Left ventricle myocardium inferior (tissue), 1 donor: ENCODE measurements at regions not wholly inside any gene's neighbourhood (a gene's known extent, or its start where the extent isn't known, plus 50 kb on each side); places are given as distances from the start of the nearest gene placed in this dataset.
"Not testable (repeated sequence)": the region's sequence is repeated elsewhere in the genome, so short reads cannot be mapped to it uniquely, and the experiment has no call there.

Experiments used
- DNase-seq: peaks from one replicate; pipeline ENCODE4 v3.0.0-alpha.2; 2020
- H3K27ac ChIP-seq: fragments of 200-600 bp; replicated peaks from 2 replicates; pipeline ENCODE4 v1.8.0; 2021
- H3K27me3 ChIP-seq: fragments of 200-600 bp; 2 replicates; pipeline ENCODE4 v1.8.0; 2021; ENCODE audit warnings: low read depth
- H3K36me3 ChIP-seq: fragments of 200-600 bp; 2 replicates; pipeline ENCODE4 v1.8.0; 2021
- H3K4me1 ChIP-seq: fragments of 200-600 bp; 2 replicates; pipeline ENCODE4 v1.8.0; 2021
- H3K4me3 ChIP-seq: fragments of 200-600 bp; 2 replicates; pipeline ENCODE4 v1.8.0; 2021; ENCODE audit warnings: mild to moderate bottlenecking, moderate library complexity
- H3K9me3 ChIP-seq: fragments of 200-600 bp; replicated peaks from 2 replicates; pipeline ENCODE4 v1.8.0; 2021
- intact Hi-C: fragments of 100-400 bp; cut with micrococcal nuclease; formaldehyde crosslinking; loops from one replicate; pipeline ENCODE4 v1.11.0; 2022
- TF ChIP-seq, protein P1 (sequence below): fragments of 200-600 bp; IDR thresholded peaks from 2 replicates; pipeline ENCODE4 v1.8.0; 2021; ENCODE audit warnings: antibody characterized with exemption, mild to moderate bottlenecking, borderline replicate concordance
- donor health status: DM: no; HTN: yes; CAD: no; lungs with severe emphysema.

GRCh38 chr12:60577607-60578006, 981.8 kb downstream of the SLC16A7 start:
- intact Hi-C loops, result no loop called here
- TF ChIP-seq, protein P1, sequence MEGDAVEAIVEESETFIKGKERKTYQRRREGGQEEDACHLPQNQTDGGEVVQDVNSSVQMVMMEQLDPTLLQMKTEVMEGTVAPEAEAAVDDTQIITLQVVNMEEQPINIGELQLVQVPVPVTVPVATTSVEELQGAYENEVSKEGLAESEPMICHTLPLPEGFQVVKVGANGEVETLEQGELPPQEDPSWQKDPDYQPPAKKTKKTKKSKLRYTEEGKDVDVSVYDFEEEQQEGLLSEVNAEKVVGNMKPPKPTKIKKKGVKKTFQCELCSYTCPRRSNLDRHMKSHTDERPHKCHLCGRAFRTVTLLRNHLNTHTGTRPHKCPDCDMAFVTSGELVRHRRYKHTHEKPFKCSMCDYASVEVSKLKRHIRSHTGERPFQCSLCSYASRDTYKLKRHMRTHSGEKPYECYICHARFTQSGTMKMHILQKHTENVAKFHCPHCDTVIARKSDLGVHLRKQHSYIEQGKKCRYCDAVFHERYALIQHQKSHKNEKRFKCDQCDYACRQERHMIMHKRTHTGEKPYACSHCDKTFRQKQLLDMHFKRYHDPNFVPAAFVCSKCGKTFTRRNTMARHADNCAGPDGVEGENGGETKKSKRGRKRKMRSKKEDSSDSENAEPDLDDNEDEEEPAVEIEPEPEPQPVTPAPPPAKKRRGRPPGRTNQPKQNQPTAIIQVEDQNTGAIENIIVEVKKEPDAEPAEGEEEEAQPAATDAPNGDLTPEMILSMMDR, result no peak
- Histone ChIP-seq H3K4me1 (no peaks in the 10 kb centered on the region), H3K4me3 (no peak overlapping the region), H3K27me3 (no peaks in the 10 kb centered on the region), H3K27ac (no peak overlapping the region), H3K36me3 (no peaks in the 10 kb centered on the region), H3K9me3 (no peaks in the 10 kb centered on the region)
- no peak for DNase-seq

DNA sequence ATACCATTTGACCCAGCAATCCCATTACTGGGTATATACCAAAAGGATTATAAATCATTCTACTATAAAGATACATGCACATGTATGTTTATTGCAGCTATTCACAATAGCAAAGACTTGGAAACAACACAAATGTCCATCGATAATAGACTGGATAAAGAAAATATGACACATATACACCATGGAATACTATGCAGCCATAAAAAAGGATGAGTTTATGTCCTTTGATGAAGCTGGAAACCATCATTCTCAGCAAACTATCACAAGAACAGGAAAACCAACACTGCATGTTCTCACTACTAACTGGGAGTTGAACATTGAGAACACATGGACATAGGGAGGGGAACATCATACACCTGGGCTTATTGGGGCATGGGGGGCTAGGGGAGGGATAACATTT, 991.8 kb downstream of the SLC16A7 start:
- H3K4me3 ChIP-seq, DNase-seq, H3K27ac ChIP-seq, intact Hi-C loops, H3K27me3 ChIP-seq, H3K36me3 ChIP-seq, H3K4me1 ChIP-seq: not testable (repeated sequence)
- H3K9me3 ChIP-seq, result peaks cover 19% of the 10 kb centered on the region

DNA sequence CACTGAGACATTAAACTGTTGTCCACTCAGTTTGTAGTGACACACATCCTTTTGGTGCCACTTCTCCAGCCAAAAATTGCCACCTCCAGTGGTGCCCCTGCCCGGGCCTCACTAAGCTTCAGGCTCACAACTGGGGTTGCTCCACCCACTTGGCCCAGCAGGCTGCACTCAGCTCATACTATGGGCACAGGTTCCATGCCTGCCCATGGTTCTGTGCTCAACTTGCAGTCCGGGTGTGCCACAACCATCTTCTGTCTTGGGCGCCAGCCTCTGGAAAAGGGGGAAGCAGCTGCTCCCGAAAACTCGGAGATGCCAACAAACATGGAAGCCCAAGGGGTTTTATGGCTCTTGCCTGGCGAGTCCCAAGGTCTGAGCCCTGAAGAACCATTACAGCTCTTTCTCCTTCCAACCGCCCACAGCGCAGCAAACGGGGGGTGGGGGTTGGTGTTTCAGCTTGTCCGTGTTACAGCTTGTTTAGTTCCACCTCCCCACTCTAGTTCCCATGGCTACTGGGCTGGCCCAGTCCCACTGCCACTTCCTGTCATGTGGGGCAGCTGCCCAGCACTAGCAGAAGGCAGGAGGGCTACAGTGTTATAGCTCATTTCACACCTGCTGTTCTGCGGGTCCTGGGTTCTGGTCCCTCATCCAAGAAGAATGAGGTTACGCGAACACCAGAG, 998.3 kb downstream of the SLC16A7 start:
- Histone ChIP-seq H3K36me3 (no peaks in the 10 kb centered on the region), H3K27me3 (no peaks in the 10 kb centered on the region), H3K4me1 (no peaks in the 10 kb centered on the region), H3K4me3 (no peak overlapping the region), H3K9me3 (peaks cover 9% of the 10 kb centered on the region), H3K27ac (no peak overlapping the region)
- DNase-seq, result no peak
- TF ChIP-seq, protein P1, result no peak
- intact Hi-C loops, result no loop called here

GRCh38 chr12:60602601-60603000, 1006.8 kb downstream of the SLC16A7 start:
- intact Hi-C loops, result no loop called here
- TF ChIP-seq, protein P1, result no peak
- H3K27me3 ChIP-seq, result no peaks in the 10 kb centered on the region
- no peaks in the 10 kb centered on the region for H3K36me3 ChIP-seq
- H3K4me3 ChIP-seq, result no peak overlapping the region
- H3K27ac ChIP-seq, result no peak overlapping the region
- H3K4me1 ChIP-seq, result no peaks in the 10 kb centered on the region
- no peak for DNase-seq
- H3K9me3 ChIP-seq, result peaks cover 50% of the 10 kb centered on the region

DNA sequence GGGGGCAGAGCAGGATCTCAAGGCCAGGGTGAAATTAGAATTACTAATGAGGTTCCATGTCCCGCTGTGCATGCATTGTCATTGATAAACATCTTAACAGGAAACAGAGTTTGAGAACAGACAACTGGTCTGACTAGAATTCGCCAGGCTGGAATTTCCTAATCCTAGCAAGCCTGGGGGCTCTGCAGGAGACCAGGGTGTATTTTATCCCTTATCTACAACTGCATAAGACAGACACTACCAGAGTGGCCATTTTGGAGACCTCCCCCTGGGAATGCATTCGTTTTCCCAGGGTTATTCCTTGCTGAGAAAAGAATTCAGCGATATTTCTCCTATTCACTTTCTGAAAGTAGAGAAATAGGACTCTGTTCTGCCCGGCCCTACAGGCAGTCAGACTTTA, 1007.6 kb downstream of the SLC16A7 start:
- H3K27ac ChIP-seq, DNase-seq, H3K36me3 ChIP-seq, H3K4me1 ChIP-seq, H3K27me3 ChIP-seq, intact Hi-C loops, H3K4me3 ChIP-seq: not testable (repeated sequence)
- peaks cover 55% of the 10 kb centered on the region for H3K9me3 ChIP-seq

GRCh38 chr12:60616400-60616799, 1020.6 kb downstream of the SLC16A7 start:
- intact Hi-C loops, result no loop called here
- no peaks in the 10 kb centered on the region for H3K27me3 ChIP-seq
- TF ChIP-seq, protein P1, result no peak

More at GRCh38 chr12:60616400-60616799, 1020.6 kb downstream of the SLC16A7 start:
- H3K9me3 ChIP-seq, result peaks cover 23% of the 10 kb centered on the region
- H3K4me1 ChIP-seq, result no peaks in the 10 kb centered on the region
- DNase-seq, result no peak
- H3K36me3 ChIP-seq, result no peaks in the 10 kb centered on the region
- no peak overlapping the region for H3K27ac ChIP-seq
- no peak overlapping the region for H3K4me3 ChIP-seq
